Body of pancreas (tissue), 4 donors: ENCODE measurements at regions not wholly inside any gene's neighbourhood (a gene's known extent, or its start where the extent isn't known, plus 50 kb on each side); places are given as distances from the start of the nearest gene placed in this dataset.
A peak's percentile ranks its signal among the peaks of the same experiment; 100 is the strongest.
"Not testable (repeated sequence)": the region's sequence is repeated elsewhere in the genome, so short reads cannot be mapped to it uniquely, and the experiment has no call there.

Experiments
- ATAC-seq: fragments of 150-250 bp; one replicate; pipeline ENCODE4 v1.9.1; 2016
- DNase-seq, 4 donors: peaks; one replicate each; pipeline ENCODE4 v3.0.0-alpha.2; 2019
- H3K27ac ChIP-seq, 4 donors: fragments of 200-600 bp; sonication (generic); 1 replicate in 3 of 4; 2 replicates in 1 of 4; pipeline versions ENCODE4 v1.5.1 to v1.6.1; 2016 to 2019; ENCODE audit warnings: mild to moderate bottlenecking in 1 of 4, mixed read lengths in 1 of 4, moderate library complexity in 1 of 4
- H3K27me3 ChIP-seq, 2 donors: fragments of 200-600 bp; sonication (generic); one replicate each; pipeline ENCODE4 v1.6.0; 2016; ENCODE audit warnings: mild to moderate bottlenecking in 1 of 2
- H3K36me3 ChIP-seq, 2 donors: fragments of 200-600 bp; sonication (generic); replicated peaks in 1 of 2; 2 replicates each; pipeline ENCODE4 v1.5.1; 2016; ENCODE audit warnings: low read depth in 2 of 2; ENCODE audit not compliant: insufficient read depth in 1 of 2
- H3K4me1 ChIP-seq: fragments of 200-600 bp; sonication (generic); one replicate; pipeline ENCODE4 v1.6.0; 2016
- H3K4me3 ChIP-seq, 2 donors: fragments of 200-600 bp; sonication (generic); 1 replicate in 1 of 2; 2 replicates in 1 of 2; pipeline ENCODE4 v1.5.1; 2016 to 2019
- H3K9me3 ChIP-seq, 3 donors: fragments of 200-600 bp; sonication (generic); 1 replicate in 2 of 3; 2 replicates in 1 of 3; pipeline ENCODE4 v1.5.1; 2016
- WGBS, 2 donors: methylation state at CpG; one replicate each; pipeline ENCODE4 v1.1.5; 2017; 5-methylcytosine and 5-hydroxymethylcytosine counted together
- intact Hi-C: fragments of 100-400 bp; cut with DNase I; formaldehyde crosslinking; loops from one replicate; pipeline ENCODE4 v1.15.1; 2023

- H3K9me3 ChIP-seq, H3K4me3 ChIP-seq, intact Hi-C loops, H3K27me3 ChIP-seq, H3K4me1 ChIP-seq, H3K27ac ChIP-seq, ATAC-seq, H3K36me3 ChIP-seq, DNase-seq: not testable (repeated sequence)
- WGBS, 2 donors: 42% methylated on average over 1 of the region's 1 CpG; no CpG with 5 or more reads in 1 of the 2 donors
Measured at GRCh38 chr2:87414331-87414730, 333.6 kb upstream of the PLGLB2 start.

- H3K36me3 ChIP-seq, DNase-seq, H3K27ac ChIP-seq, ATAC-seq, intact Hi-C loops, H3K4me1 ChIP-seq, H3K27me3 ChIP-seq, H3K4me3 ChIP-seq, H3K9me3 ChIP-seq: not testable (repeated sequence)
- WGBS, 2 donors: 47 to 100% methylated on average over 1 to 7 of the region's 10 CpGs
Measured at GRCh38 chr2:87414795-87415570, 332.9 kb upstream of the PLGLB2 start.

GRCh38 chr2:87415586-87416265, 332.2 kb upstream of the PLGLB2 start:
- H3K9me3 ChIP-seq, H3K4me3 ChIP-seq, H3K4me1 ChIP-seq, H3K27ac ChIP-seq, H3K36me3 ChIP-seq, intact Hi-C loops, ATAC-seq, H3K27me3 ChIP-seq: not testable (repeated sequence)
- peak in 1 of 4 donors; percentile 40 for DNase-seq
- 29% methylated on average over 1 of the region's 1 CpG; no CpG with 5 or more reads in 1 of the 2 donors for WGBS, 2 donors

- intact Hi-C loops, H3K36me3 ChIP-seq: not testable (repeated sequence)
- 48% methylated on average over 1 of the region's 1 CpG; no CpG with 5 or more reads in 1 of the 2 donors for WGBS, 2 donors
Measured at GRCh38 chr2:87416266-87416592, 331.7 kb upstream of the PLGLB2 start.

GRCh38 chr2:87417147-87417546, 330.7 kb upstream of the PLGLB2 start:
- H3K27me3 ChIP-seq, H3K4me1 ChIP-seq, H3K27ac ChIP-seq, H3K9me3 ChIP-seq, intact Hi-C loops, H3K4me3 ChIP-seq, DNase-seq, H3K36me3 ChIP-seq, ATAC-seq: not testable (repeated sequence)
- WGBS, 2 donors: 82% methylated on average over 4 of the region's 6 CpGs; no CpG with 5 or more reads in 1 of the 2 donors

More at GRCh38 chr2:87416266-87416592, 331.7 kb upstream of the PLGLB2 start:
- H3K4me1 ChIP-seq, ATAC-seq, H3K27me3 ChIP-seq, H3K27ac ChIP-seq, H3K4me3 ChIP-seq, H3K9me3 ChIP-seq: not testable (repeated sequence)
- DNase-seq: peak in 1 of 4 donors; percentile 45

GRCh38 chr2:87417742-87418567, 329.9 kb upstream of the PLGLB2 start:
- H3K27ac ChIP-seq, H3K4me3 ChIP-seq, H3K27me3 ChIP-seq, DNase-seq, H3K4me1 ChIP-seq, H3K9me3 ChIP-seq, intact Hi-C loops, H3K36me3 ChIP-seq, ATAC-seq: not testable (repeated sequence)
- 71 to 80% methylated on average over 1 of the region's 3 CpGs for WGBS, 2 donors

GRCh38 chr2:87418823-87419822, 328.8 kb upstream of the PLGLB2 start:
- WGBS, 2 donors: 64 to 68% methylated on average over 3 to 6 of the region's 9 CpGs
- not testable (repeated sequence) for DNase-seq

GRCh38 chr2:87419980-87420379, 327.9 kb upstream of the PLGLB2 start:
- ATAC-seq, intact Hi-C loops, H3K9me3 ChIP-seq, H3K36me3 ChIP-seq, DNase-seq, H3K4me3 ChIP-seq, H3K27ac ChIP-seq, H3K27me3 ChIP-seq, H3K4me1 ChIP-seq: not testable (repeated sequence)
- WGBS, 2 donors: 74% methylated on average over 4 of the region's 5 CpGs; no CpG with 5 or more reads in 1 of the 2 donors

More at GRCh38 chr2:87418823-87419822, 328.8 kb upstream of the PLGLB2 start:
- H3K36me3 ChIP-seq, H3K27me3 ChIP-seq, H3K27ac ChIP-seq, ATAC-seq, H3K4me3 ChIP-seq, intact Hi-C loops, H3K9me3 ChIP-seq, H3K4me1 ChIP-seq: not testable (repeated sequence)

- H3K27me3 ChIP-seq, H3K27ac ChIP-seq, H3K36me3 ChIP-seq, H3K4me1 ChIP-seq, DNase-seq, H3K9me3 ChIP-seq, H3K4me3 ChIP-seq, intact Hi-C loops, ATAC-seq: not testable (repeated sequence)
- 57% methylated on average over 4 of the region's 4 CpGs; no CpG with 5 or more reads in 1 of the 2 donors for WGBS, 2 donors
Measured at GRCh38 chr2:87420954-87421353, 326.9 kb upstream of the PLGLB2 start.

GRCh38 chr2:87423796-87424762, 323.8 kb upstream of the PLGLB2 start:
- not testable (repeated sequence) for ATAC-seq, DNase-seq
- 70 to 75% methylated on average over 2 to 5 of the region's 7 CpGs for WGBS, 2 donors

More at GRCh38 chr2:87423796-87424762, 323.8 kb upstream of the PLGLB2 start:
- H3K4me1 ChIP-seq, H3K4me3 ChIP-seq, H3K36me3 ChIP-seq, H3K27me3 ChIP-seq, H3K27ac ChIP-seq, intact Hi-C loops, H3K9me3 ChIP-seq: not testable (repeated sequence)
